Activated B cell treated with CpG ODN at 0.5 μM for 24 hours (primary cell): ENCODE measurements at regions not wholly inside any gene's neighbourhood (a gene's known extent, or its start where the extent isn't known, plus 50 kb on each side); places are given as distances from the start of the nearest gene placed in this dataset.

Source experiments
- ATAC-seq: fragments of 200-7000 bp; cut with Tn5 transposase; one replicate; pipeline ENCODE4 v1.10.0; 2021; ENCODE audit warnings: low read depth, mild to moderate bottlenecking, moderate library complexity
- CTCF ChIA-PET: fragments of 350-600 bp; sonication (Branson Sonifier 250); formaldehyde crosslinking; loops from one replicate; lab custom pipeline; 2021; ENCODE audit warnings: antibody characterized with exemption; lab: Charles Lee
- POLR2A ChIA-PET: fragments of 350-600 bp; sonication (Branson Sonifier 250); formaldehyde crosslinking; loops from one replicate; lab custom pipeline; 2021; ENCODE audit warnings: antibody characterized with exemption; lab: Charles Lee
- DNase-seq: peaks from one replicate; pipeline ENCODE4 v3.0.0; 2022
- H3K27ac Mint-ChIP-seq: one replicate; pipeline ENCODE4 v1.8.0; 2020; ENCODE audit warnings: mixed read lengths
- H3K27me3 Mint-ChIP-seq: one replicate; pipeline ENCODE4 v1.8.0; 2021; ENCODE audit warnings: mixed read lengths
- H3K36me3 Mint-ChIP-seq: one replicate; pipeline ENCODE4 v1.8.0; 2021; ENCODE audit warnings: low read depth, mixed read lengths
- H3K4me1 Mint-ChIP-seq: one replicate; pipeline ENCODE4 v1.8.0; 2021; ENCODE audit warnings: mixed read lengths
- H3K4me3 Mint-ChIP-seq: one replicate; pipeline ENCODE4 v1.8.0; 2020; ENCODE audit warnings: mild to moderate bottlenecking, mixed read lengths
- H3K9me3 Mint-ChIP-seq: one replicate; pipeline ENCODE4 v1.8.0; 2020; ENCODE audit warnings: mixed read lengths
- CTCF ChIP-seq: fragments of 200-600 bp; IDR thresholded peaks from one replicate; pipeline ENCODE4 v1.8.0; 2022; ENCODE audit warnings: antibody characterized with exemption, mild to moderate bottlenecking
- intact Hi-C: fragments of 100-400 bp; cut with micrococcal nuclease; formaldehyde crosslinking; loops from one replicate; pipeline ENCODE4 v1.15.1; 2024

- CTCF ChIA-PET, result no interaction called here
- Mint-ChIP-seq H3K27me3 (no peaks in the 10 kb centered on the region), H3K4me3 (no peak overlapping the region), H3K9me3 (no peaks in the 10 kb centered on the region), H3K27ac (no peak overlapping the region), H3K4me1 (no peaks in the 10 kb centered on the region), H3K36me3 (no peaks in the 10 kb centered on the region)
- POLR2A ChIA-PET, result no interaction called here
- DNase-seq (no peak), ATAC-seq (no peak)
- intact Hi-C loops, result no loop called here
- TF ChIP-seq CTCF, result no peak
These were observed 166.5 kb upstream of the RORB start for GRCh38 chr9:74330487-74331214.

GRCh38 chr9:74331607-74332006 is 165.5 kb upstream of the RORB start:
- H3K4me1 Mint-ChIP-seq, result no peaks in the 10 kb centered on the region
- ChIA-PET POLR2A (no interaction called here), CTCF (no interaction called here)
- H3K36me3 Mint-ChIP-seq, result no peaks in the 10 kb centered on the region
- ATAC-seq (no peak), DNase-seq (no peak)
- H3K27me3 Mint-ChIP-seq, result no peaks in the 10 kb centered on the region
- no peak overlapping the region for H3K27ac Mint-ChIP-seq
- no peak for TF ChIP-seq CTCF
- intact Hi-C loops, result no loop called here
- H3K4me3 Mint-ChIP-seq, result no peak overlapping the region
- H3K9me3 Mint-ChIP-seq, result no peaks in the 10 kb centered on the region

- ATAC-seq (no peak), DNase-seq (no peak)
- ChIA-PET CTCF (no interaction called here), POLR2A (no interaction called here)
- H3K9me3 Mint-ChIP-seq, result no peaks in the 10 kb centered on the region
- H3K27ac Mint-ChIP-seq, result no peak overlapping the region
- H3K36me3 Mint-ChIP-seq, result no peaks in the 10 kb centered on the region
- intact Hi-C loops, result no loop called here
- peaks cover under 1% of the 10 kb centered on the region for H3K4me1 Mint-ChIP-seq
- no peak overlapping the region for H3K4me3 Mint-ChIP-seq
- TF ChIP-seq CTCF, result no peak
- no peaks in the 10 kb centered on the region for H3K27me3 Mint-ChIP-seq
These were observed 163.6 kb upstream of the RORB start for GRCh38 chr9:74333384-74334032.

- H3K4me3 Mint-ChIP-seq, result no peak overlapping the region
- TF ChIP-seq CTCF, result no peak
- no peak for ATAC-seq
- ChIA-PET CTCF (no interaction called here), POLR2A (no interaction called here)
- H3K27ac Mint-ChIP-seq, result no peak overlapping the region
- H3K36me3 Mint-ChIP-seq, result no peaks in the 10 kb centered on the region
- no peaks in the 10 kb centered on the region for H3K9me3 Mint-ChIP-seq
- intact Hi-C loops, result no loop called here
- DNase-seq, result no peak
- H3K27me3 Mint-ChIP-seq, result no peaks in the 10 kb centered on the region
- peaks cover 7% of the 10 kb centered on the region for H3K4me1 Mint-ChIP-seq
These were observed 162.9 kb upstream of the RORB start for GRCh38 chr9:74334271-74334670.

- ChIA-PET POLR2A (no interaction called here), CTCF (no interaction called here)
- no peak for DNase-seq
- no peaks in the 10 kb centered on the region for H3K27me3 Mint-ChIP-seq
- ATAC-seq, result no peak
- no peak for TF ChIP-seq CTCF
- H3K27ac Mint-ChIP-seq, result no peak overlapping the region
- H3K4me3 Mint-ChIP-seq, result no peak overlapping the region
- no peaks in the 10 kb centered on the region for H3K9me3 Mint-ChIP-seq
- H3K4me1 Mint-ChIP-seq, result peaks cover 7% of the 10 kb centered on the region
- intact Hi-C loops, result no loop called here
- no peaks in the 10 kb centered on the region for H3K36me3 Mint-ChIP-seq
These were observed 161.0 kb upstream of the RORB start for GRCh38 chr9:74336161-74336560.
